ENCODE measurements at regions not wholly inside any gene's neighbourhood (a gene's known extent, or its start where the extent isn't known, plus 50 kb on each side); places are given as distances from the start of the nearest gene placed in this dataset.

GRCh38 chr18:55093295-55093694 is 134.0 kb upstream of the CCDC68 start:
- Histone ChIP-seq H3K27ac (ENCODE audit: low read depth in 1 of 3, low read length in 2 of 3) (no peak overlapping the region), H3K4me3 (ENCODE audit: low read depth in 1 of 3, low read length in 3 of 3) (no peak overlapping the region), H3K9me3 (ENCODE audit: control insufficient read depth in 2 of 2, insufficient read depth in 1 of 2, low read depth in 1 of 2, low read length in 1 of 2) (no peaks in the 10 kb centered on the region), H3K36me3 (ENCODE audit: control insufficient read depth in 3 of 3, insufficient read depth in 2 of 3, low read depth in 1 of 3, low read length in 3 of 3) (no peaks in the 10 kb centered on the region), H3K27me3 (ENCODE audit: control insufficient read depth in 3 of 3, insufficient read depth in 3 of 3, low read length in 3 of 3) (no peaks in the 10 kb centered on the region), H3K4me1 (ENCODE audit: control insufficient read depth in 3 of 3, insufficient read depth in 2 of 3, low read depth in 1 of 3, low read length in 2 of 3) (no peaks in the 10 kb centered on the region)
- DNase-seq: no peak
- FAIRE-seq: no peak

DNA sequence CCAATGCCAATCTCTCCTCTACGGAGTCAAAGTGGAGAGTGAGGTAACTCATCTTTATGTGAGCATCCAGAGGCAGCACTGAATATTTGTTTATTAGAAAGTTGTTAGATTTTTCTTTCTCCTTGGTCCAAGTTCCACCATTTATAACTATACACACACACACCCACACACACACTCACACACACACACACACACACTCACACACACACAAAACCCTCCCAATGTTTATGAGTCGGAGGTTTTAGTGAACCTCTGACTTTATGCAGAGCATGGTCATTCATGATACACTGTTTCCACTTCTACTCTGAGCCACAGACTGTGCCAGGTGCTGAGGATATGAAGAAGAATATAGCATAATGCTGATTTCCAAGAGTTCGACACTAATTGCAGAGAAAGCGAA is 132.9 kb upstream of the CCDC68 start:
- no peaks in the 10 kb centered on the region for H3K4me1 ChIP-seq (ENCODE audit: control insufficient read depth in 3 of 3, insufficient read depth in 2 of 3, low read depth in 1 of 3, low read length in 2 of 3)
- H3K4me3 ChIP-seq (ENCODE audit: low read depth in 1 of 3, low read length in 3 of 3): no peak overlapping the region
- no peaks in the 10 kb centered on the region for H3K27me3 ChIP-seq (ENCODE audit: control insufficient read depth in 3 of 3, insufficient read depth in 3 of 3, low read length in 3 of 3)
- 73 to 92% (median 88%) methylated on average over 4 of the region's 4 CpGs for WGBS, 3 donors
- H3K36me3 ChIP-seq (ENCODE audit: control insufficient read depth in 3 of 3, insufficient read depth in 2 of 3, low read depth in 1 of 3, low read length in 3 of 3): no peaks in the 10 kb centered on the region
- no peak for FAIRE-seq
- no peak overlapping the region for H3K27ac ChIP-seq (ENCODE audit: low read depth in 1 of 3, low read length in 2 of 3)
- H3K9me3 ChIP-seq (ENCODE audit: control insufficient read depth in 2 of 2, insufficient read depth in 1 of 2, low read depth in 1 of 2, low read length in 1 of 2): no peaks in the 10 kb centered on the region
- no peak for DNase-seq

GRCh38 chr18:55090564-55091188 is 131.4 kb upstream of the CCDC68 start:
- no peaks in the 10 kb centered on the region for H3K9me3 ChIP-seq (ENCODE audit: control insufficient read depth in 2 of 2, insufficient read depth in 1 of 2, low read depth in 1 of 2, low read length in 1 of 2)
- no peak overlapping the region for H3K4me3 ChIP-seq (ENCODE audit: low read depth in 1 of 3, low read length in 3 of 3)
- H3K36me3 ChIP-seq (ENCODE audit: control insufficient read depth in 3 of 3, insufficient read depth in 2 of 3, low read depth in 1 of 3, low read length in 3 of 3): no peaks in the 10 kb centered on the region
- FAIRE-seq (no peak), DNase-seq (no peak)
- no peak overlapping the region for H3K27ac ChIP-seq (ENCODE audit: low read depth in 1 of 3, low read length in 2 of 3)
- 51 to 63% (median 58%) methylated on average over 3 of the region's 3 CpGs for WGBS, 3 donors
- H3K27me3 ChIP-seq (ENCODE audit: control insufficient read depth in 3 of 3, insufficient read depth in 3 of 3, low read length in 3 of 3): no peaks in the 10 kb centered on the region
- H3K4me1 ChIP-seq (ENCODE audit: control insufficient read depth in 3 of 3, insufficient read depth in 2 of 3, low read depth in 1 of 3, low read length in 2 of 3): no peaks in the 10 kb centered on the region

- Histone ChIP-seq H3K36me3 (ENCODE audit: control insufficient read depth in 3 of 3, insufficient read depth in 2 of 3, low read depth in 1 of 3, low read length in 3 of 3) (no peaks in the 10 kb centered on the region), H3K9me3 (ENCODE audit: control insufficient read depth in 2 of 2, insufficient read depth in 1 of 2, low read depth in 1 of 2, low read length in 1 of 2) (no peaks in the 10 kb centered on the region), H3K4me1 (ENCODE audit: control insufficient read depth in 3 of 3, insufficient read depth in 2 of 3, low read depth in 1 of 3, low read length in 2 of 3) (no peaks in the 10 kb centered on the region), H3K4me3 (ENCODE audit: low read depth in 1 of 3, low read length in 3 of 3) (no peak overlapping the region), H3K27ac (ENCODE audit: low read depth in 1 of 3, low read length in 2 of 3) (no peak overlapping the region), H3K27me3 (ENCODE audit: control insufficient read depth in 3 of 3, insufficient read depth in 3 of 3, low read length in 3 of 3) (no peaks in the 10 kb centered on the region)
- FAIRE-seq: no peak
- DNase-seq: no peak
- 84 to 94% (median 93%) methylated on average over 3 of the region's 3 CpGs for WGBS, 3 donors
Observed at GRCh38 chr18:55089610-55090009, 130.3 kb upstream of the CCDC68 start.

DNA sequence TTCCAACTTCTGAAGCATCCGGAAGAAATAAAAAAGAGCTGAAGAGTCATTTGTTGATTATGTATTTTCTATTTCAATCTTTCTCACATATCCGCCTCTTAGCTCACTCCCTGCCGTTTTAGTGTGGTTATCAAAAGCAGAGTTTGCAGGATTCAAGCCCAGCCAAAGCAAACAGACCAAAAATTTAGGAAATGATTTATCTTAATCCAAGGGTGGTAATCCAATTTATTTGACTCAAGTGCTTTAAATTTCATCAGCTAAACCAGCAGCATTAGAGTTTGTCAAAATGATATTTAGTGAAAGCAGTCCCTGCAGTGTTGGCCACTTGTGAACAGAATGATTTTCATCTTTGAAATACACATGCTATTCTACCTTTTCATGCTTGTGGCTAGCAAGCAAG is 129.3 kb upstream of the CCDC68 start:
- FAIRE-seq (no peak), DNase-seq (no peak)
- 57 to 59% (median 57%) methylated on average over 3 of the region's 3 CpGs for WGBS, 3 donors
- Histone ChIP-seq H3K36me3 (ENCODE audit: control insufficient read depth in 3 of 3, insufficient read depth in 2 of 3, low read depth in 1 of 3, low read length in 3 of 3) (no peaks in the 10 kb centered on the region), H3K27me3 (ENCODE audit: control insufficient read depth in 3 of 3, insufficient read depth in 3 of 3, low read length in 3 of 3) (no peaks in the 10 kb centered on the region), H3K4me3 (ENCODE audit: low read depth in 1 of 3, low read length in 3 of 3) (no peak overlapping the region), H3K9me3 (ENCODE audit: control insufficient read depth in 2 of 2, insufficient read depth in 1 of 2, low read depth in 1 of 2, low read length in 1 of 2) (no peaks in the 10 kb centered on the region), H3K4me1 (ENCODE audit: control insufficient read depth in 3 of 3, insufficient read depth in 2 of 3, low read depth in 1 of 3, low read length in 2 of 3) (no peaks in the 10 kb centered on the region), H3K27ac (ENCODE audit: low read depth in 1 of 3, low read length in 2 of 3) (no peak overlapping the region)

DNA sequence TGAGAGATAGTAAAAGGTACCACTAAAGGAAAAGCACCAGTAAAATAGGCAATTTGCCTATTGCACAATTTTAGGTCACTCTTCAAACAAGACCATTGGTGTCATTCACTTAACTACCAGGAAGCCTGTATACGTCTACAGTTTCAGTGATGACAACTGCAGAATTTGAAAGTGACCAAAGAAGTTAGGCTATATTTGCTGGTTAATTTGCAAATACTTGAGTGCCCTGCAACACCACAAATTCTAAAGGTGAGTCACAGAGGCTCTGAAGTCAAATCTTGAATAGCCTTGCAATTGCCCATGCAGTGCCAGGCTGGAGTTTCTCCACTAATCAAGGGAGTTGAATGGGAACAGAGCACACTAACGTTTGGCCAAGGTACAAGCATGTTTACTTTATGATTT is 128.7 kb upstream of the CCDC68 start:
- no peaks in the 10 kb centered on the region for H3K4me1 ChIP-seq (ENCODE audit: control insufficient read depth in 3 of 3, insufficient read depth in 2 of 3, low read depth in 1 of 3, low read length in 2 of 3)
- no peak overlapping the region for H3K4me3 ChIP-seq (ENCODE audit: low read depth in 1 of 3, low read length in 3 of 3)
- H3K27ac ChIP-seq (ENCODE audit: low read depth in 1 of 3, low read length in 2 of 3): no peak overlapping the region
- no peaks in the 10 kb centered on the region for H3K36me3 ChIP-seq (ENCODE audit: control insufficient read depth in 3 of 3, insufficient read depth in 2 of 3, low read depth in 1 of 3, low read length in 3 of 3)
- no peaks in the 10 kb centered on the region for H3K9me3 ChIP-seq (ENCODE audit: control insufficient read depth in 2 of 2, insufficient read depth in 1 of 2, low read depth in 1 of 2, low read length in 1 of 2)
- DNase-seq: no peak
- FAIRE-seq: no peak
- no peaks in the 10 kb centered on the region for H3K27me3 ChIP-seq (ENCODE audit: control insufficient read depth in 3 of 3, insufficient read depth in 3 of 3, low read length in 3 of 3)
- WGBS, 3 donors: 33 to 43% (median 42%) methylated on average over 2 of the region's 2 CpGs

- DNase-seq (no peak), FAIRE-seq (no peak)
- no peaks in the 10 kb centered on the region for H3K36me3 ChIP-seq (ENCODE audit: control insufficient read depth in 3 of 3, insufficient read depth in 2 of 3, low read depth in 1 of 3, low read length in 3 of 3)
- WGBS, 3 donors: 79 to 88% (median 88%) methylated on average over 3 of the region's 3 CpGs
- H3K27ac ChIP-seq (ENCODE audit: low read depth in 1 of 3, low read length in 2 of 3): no peak overlapping the region
- H3K9me3 ChIP-seq (ENCODE audit: control insufficient read depth in 2 of 2, insufficient read depth in 1 of 2, low read depth in 1 of 2, low read length in 1 of 2): no peaks in the 10 kb centered on the region
- no peaks in the 10 kb centered on the region for H3K27me3 ChIP-seq (ENCODE audit: control insufficient read depth in 3 of 3, insufficient read depth in 3 of 3, low read length in 3 of 3)
- H3K4me3 ChIP-seq (ENCODE audit: low read depth in 1 of 3, low read length in 3 of 3): no peak overlapping the region
- H3K4me1 ChIP-seq (ENCODE audit: control insufficient read depth in 3 of 3, insufficient read depth in 2 of 3, low read depth in 1 of 3, low read length in 2 of 3): no peaks in the 10 kb centered on the region
Observed at GRCh38 chr18:55086906-55087305, 127.6 kb upstream of the CCDC68 start.

GRCh38 chr18:55085557-55086285 is 126.5 kb upstream of the CCDC68 start:
- H3K27me3 ChIP-seq (ENCODE audit: control insufficient read depth in 3 of 3, insufficient read depth in 3 of 3, low read length in 3 of 3): no peaks in the 10 kb centered on the region
- H3K27ac ChIP-seq (ENCODE audit: low read depth in 1 of 3, low read length in 2 of 3): no peak overlapping the region
- FAIRE-seq: no peak
- H3K9me3 ChIP-seq (ENCODE audit: control insufficient read depth in 2 of 2, insufficient read depth in 1 of 2, low read depth in 1 of 2, low read length in 1 of 2): no peaks in the 10 kb centered on the region
- no peak overlapping the region for H3K4me3 ChIP-seq (ENCODE audit: low read depth in 1 of 3, low read length in 3 of 3)
- no peaks in the 10 kb centered on the region for H3K36me3 ChIP-seq (ENCODE audit: control insufficient read depth in 3 of 3, insufficient read depth in 2 of 3, low read depth in 1 of 3, low read length in 3 of 3)
- no peak for DNase-seq
- no peaks in the 10 kb centered on the region for H3K4me1 ChIP-seq (ENCODE audit: control insufficient read depth in 3 of 3, insufficient read depth in 2 of 3, low read depth in 1 of 3, low read length in 2 of 3)
- 72 to 81% (median 80%) methylated on average over 4 of the region's 4 CpGs for WGBS, 3 donors

DNA sequence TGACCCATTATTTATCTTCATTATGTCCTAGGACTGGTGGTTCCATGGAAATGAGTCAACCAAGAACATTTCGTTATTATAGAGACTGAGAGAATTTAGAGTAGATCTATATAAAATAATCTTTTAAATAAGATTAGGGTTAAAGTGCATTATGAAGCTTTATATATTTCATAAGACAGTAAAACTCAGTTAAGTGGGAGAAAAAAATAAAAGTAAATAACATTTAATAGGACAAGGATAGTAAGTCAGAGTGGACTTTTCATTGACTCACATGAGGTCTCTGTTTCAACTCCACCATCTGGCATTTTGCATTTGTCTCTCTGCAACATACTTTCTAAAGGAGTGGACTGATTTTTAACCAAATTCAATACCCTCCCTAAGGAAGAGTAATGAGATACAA is 125.3 kb upstream of the CCDC68 start:
- H3K4me3 ChIP-seq (ENCODE audit: low read depth in 1 of 3, low read length in 3 of 3): no peak overlapping the region
- H3K36me3 ChIP-seq (ENCODE audit: control insufficient read depth in 3 of 3, insufficient read depth in 2 of 3, low read depth in 1 of 3, low read length in 3 of 3): no peaks in the 10 kb centered on the region
- FAIRE-seq: no peak
- WGBS, 3 donors: 71 to 85% (median 74%) methylated on average over 1 of the region's 1 CpG
- no peak for DNase-seq
- no peak overlapping the region for H3K27ac ChIP-seq (ENCODE audit: low read depth in 1 of 3, low read length in 2 of 3)
- H3K4me1 ChIP-seq (ENCODE audit: control insufficient read depth in 3 of 3, insufficient read depth in 2 of 3, low read depth in 1 of 3, low read length in 2 of 3): no peaks in the 10 kb centered on the region
- H3K27me3 ChIP-seq (ENCODE audit: control insufficient read depth in 3 of 3, insufficient read depth in 3 of 3, low read length in 3 of 3): no peaks in the 10 kb centered on the region
- no peaks in the 10 kb centered on the region for H3K9me3 ChIP-seq (ENCODE audit: control insufficient read depth in 2 of 2, insufficient read depth in 1 of 2, low read depth in 1 of 2, low read length in 1 of 2)
